ENCODE measurements at regions not wholly inside any gene's neighbourhood (a gene's known extent, or its start where the extent isn't known, plus 50 kb on each side); places are given as distances from the start of the nearest gene placed in this dataset.

DNA sequence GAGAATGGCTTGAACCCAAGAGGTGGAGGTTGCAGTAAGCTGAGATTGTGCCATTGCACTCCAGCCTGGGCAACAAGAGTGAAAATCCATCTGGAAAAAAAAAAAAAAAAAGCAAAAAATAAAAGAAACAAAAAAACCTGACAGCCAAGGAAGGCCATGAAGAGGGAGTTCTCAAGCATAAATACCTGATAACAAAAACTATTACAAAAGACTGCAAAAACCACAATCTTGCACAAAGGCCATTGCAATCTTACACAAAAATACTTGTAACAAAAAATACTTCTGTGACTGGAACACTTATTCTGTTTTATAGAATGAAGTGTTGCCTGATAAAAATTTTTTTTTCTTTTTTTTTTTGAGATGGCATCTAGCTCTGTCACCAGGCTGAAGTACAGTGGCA lies 61.5 kb upstream of the TSC22D1 start:
- POLR2A ChIA-PET = no interaction called here

More for the DNA sequence above, 61.5 kb upstream of the TSC22D1 start:
- Histone ChIP-seq H3K4me1 (replicated peaks in 1 of 2; ENCODE audit: control insufficient read depth in 2 of 2, insufficient read depth in 2 of 2, low read length in 2 of 2) (no peaks in the 10 kb centered on the region), H3K27me3 (ENCODE audit: control insufficient read depth in 2 of 2, insufficient read depth in 2 of 2, low read length in 2 of 2) (peaks cover under 1 to 5% of the 10 kb centered on the region in 2 experiments; a peak in 2 of 5 replicates), H2AFZ (ENCODE audit: low read depth, low read length) (no peak overlapping the region), H3K9ac (ENCODE audit: insufficient read depth in 1 of 2, low read depth in 2 of 2, low read length in 2 of 2) (no peak overlapping the region), H3K9me1 (ENCODE audit: control insufficient read depth, insufficient read depth, low read length) (no peaks in the 10 kb centered on the region), H3K36me3 (ENCODE audit: control insufficient read depth, insufficient read depth, low read length) (no peaks in the 10 kb centered on the region), H3K27ac (ENCODE audit: extremely low read depth, low read depth, low read length) (no peak overlapping the region), H4K20me1 (replicated peaks; ENCODE audit: control insufficient read depth, insufficient read depth, low read length) (no peaks in the 10 kb centered on the region), H3K4me2 (ENCODE audit: insufficient read depth, low read length) (no peak overlapping the region), H3K9me3 (replicated peaks; ENCODE audit: control insufficient read depth, insufficient read depth, low read depth, low read length) (no peaks in the 10 kb centered on the region), H3K79me2 (ENCODE audit: control insufficient read depth, insufficient read depth, low read length) (no peaks in the 10 kb centered on the region), H3K4me3 (no peak overlapping the region)
- TF ChIP-seq RFX1 (IDR thresholded peaks at IDR 0.05) (no peak), MXI1 (IDR thresholded peaks at IDR 0.05; ENCODE audit: low read depth, low read length) (no peak), ZSCAN29 (IDR thresholded peaks at IDR 0.05) (no peak), BRD9 (IDR thresholded peaks at IDR 0.05; ENCODE audit: low read depth, partially characterized antibody) (no peak), ZNF511 (CRISPR knock-in tag; IDR thresholded peaks at IDR 0.05) (no peak), ELF2 (CRISPR knock-in tag; IDR thresholded peaks at IDR 0.05) (no peak), GABPA (tag; conservative IDR thresholded peaks at IDR 0.05; ENCODE audit: low read depth) (no peak), POLR2AphosphoS5 (IDR thresholded peaks at IDR 0.05; ENCODE audit: control insufficient read depth, insufficient read depth, low read depth, low read length) (no peak), E2F6 (IDR thresholded peaks at IDR 0.05; ENCODE audit: borderline replicate concordance in 1 of 2, extremely low read depth in 1 of 2, insufficient read depth in 1 of 2, insufficient read length in 1 of 2, low read depth in 1 of 2, low read length in 1 of 2, poor library complexity in 1 of 2, severe bottlenecking in 1 of 2) (no peak), NFIC (IDR thresholded peaks at IDR 0.05) (no peak), ZNF561 (CRISPR knock-in tag; conservative IDR thresholded peaks at IDR 0.05) (no peak), CREBBP (IDR thresholded peaks at IDR 0.05; ENCODE audit: low read depth, low read length) (no peak), HDGF (IDR thresholded peaks at IDR 0.05) (no peak), TRIM24 (IDR thresholded peaks at IDR 0.05) (no peak), KHSRP (IDR thresholded peaks at IDR 0.05) (no peak)
- TF ChIP-seq, protein P1, sequence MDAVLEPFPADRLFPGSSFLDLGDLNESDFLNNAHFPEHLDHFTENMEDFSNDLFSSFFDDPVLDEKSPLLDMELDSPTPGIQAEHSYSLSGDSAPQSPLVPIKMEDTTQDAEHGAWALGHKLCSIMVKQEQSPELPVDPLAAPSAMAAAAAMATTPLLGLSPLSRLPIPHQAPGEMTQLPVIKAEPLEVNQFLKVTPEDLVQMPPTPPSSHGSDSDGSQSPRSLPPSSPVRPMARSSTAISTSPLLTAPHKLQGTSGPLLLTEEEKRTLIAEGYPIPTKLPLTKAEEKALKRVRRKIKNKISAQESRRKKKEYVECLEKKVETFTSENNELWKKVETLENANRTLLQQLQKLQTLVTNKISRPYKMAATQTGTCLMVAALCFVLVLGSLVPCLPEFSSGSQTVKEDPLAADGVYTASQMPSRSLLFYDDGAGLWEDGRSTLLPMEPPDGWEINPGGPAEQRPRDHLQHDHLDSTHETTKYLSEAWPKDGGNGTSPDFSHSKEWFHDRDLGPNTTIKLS (IDR thresholded peaks at IDR 0.05; ENCODE audit: borderline replicate concordance, low read depth) = no peak
- no peak for DNase-seq (ENCODE audit: extremely low read depth in 1 of 4, low spot score in 3 of 4)
- FAIRE-seq = no peak
- ATAC-seq = no peak
- intact Hi-C loops (cut with micrococcal nuclease) (no loop called here), in situ Hi-C loops (cut with MboI) (no loop called here)
- no TSS peak for BruUV-seq (replicated peaks)
- CTCF ChIA-PET (ENCODE audit: low intra/inter-chr PET ratio) = no interaction called here
